Skeletal muscle satellite cell (primary cell): ENCODE measurements at regions not wholly inside any gene's neighbourhood (a gene's known extent, or its start where the extent isn't known, plus 50 kb on each side); places are given as distances from the start of the nearest gene placed in this dataset.

Experiments used
- H3K27me3 ChIP-seq: 2 replicates; pipeline ENCODE4 v1.7.0; 2013; ENCODE audit warnings: low read length; ENCODE audit not compliant: control insufficient read depth, insufficient read depth
- H3K36me3 ChIP-seq: 2 replicates; pipeline ENCODE4 v1.7.0; 2013; ENCODE audit warnings: mild to moderate bottlenecking, control low read depth, low read length; ENCODE audit not compliant: insufficient read depth
- H3K4me1 ChIP-seq: 2 replicates; pipeline ENCODE4 v1.7.0; 2013; ENCODE audit warnings: low read length; ENCODE audit not compliant: control insufficient read depth, insufficient read depth
- H3K4me2 ChIP-seq: 2 replicates; pipeline ENCODE4 v1.7.0; 2013; ENCODE audit warnings: mild to moderate bottlenecking, low read length
- H3K4me3 ChIP-seq: 2 replicates; pipeline ENCODE4 v1.7.0; 2013; ENCODE audit warnings: low read length
- H3K9ac ChIP-seq: 2 replicates; pipeline ENCODE4 v1.7.0; 2013; ENCODE audit warnings: mild to moderate bottlenecking, low read depth, low read length, moderate library complexity
- H3K9me3 ChIP-seq: replicated peaks from 2 replicates; pipeline ENCODE4 v1.7.0; 2013; ENCODE audit warnings: mild to moderate bottlenecking, control low read depth, low read length

- H3K36me3 ChIP-seq, result no peaks in the 10 kb centered on the region
- H3K9ac ChIP-seq, result no peak overlapping the region
- peaks cover 22% of the 10 kb centered on the region for H3K27me3 ChIP-seq
- no peaks in the 10 kb centered on the region for H3K9me3 ChIP-seq
- H3K4me1 ChIP-seq, result no peaks in the 10 kb centered on the region
- no peak overlapping the region for H3K4me2 ChIP-seq
- no peak overlapping the region for H3K4me3 ChIP-seq
These were observed 102.8 kb upstream of the SLC14A2 start for GRCh38 chr18:45512363-45512953.

- no peak overlapping the region for H3K9ac ChIP-seq
- H3K4me3 ChIP-seq, result no peak overlapping the region
- no peaks in the 10 kb centered on the region for H3K9me3 ChIP-seq
- no peaks in the 10 kb centered on the region for H3K4me1 ChIP-seq
- no peaks in the 10 kb centered on the region for H3K36me3 ChIP-seq
- H3K4me2 ChIP-seq, result no peak overlapping the region
- peaks cover 9% of the 10 kb centered on the region for H3K27me3 ChIP-seq
These were observed 98.0 kb upstream of the SLC14A2 start for GRCh38 chr18:45517181-45517741.

GRCh38 chr18:45518311-45519155, 96.7 kb upstream of the SLC14A2 start:
- no peaks in the 10 kb centered on the region for H3K4me1 ChIP-seq
- no peak overlapping the region for H3K9ac ChIP-seq
- H3K27me3 ChIP-seq, result peaks cover 9% of the 10 kb centered on the region
- no peaks in the 10 kb centered on the region for H3K36me3 ChIP-seq
- no peak overlapping the region for H3K4me2 ChIP-seq
- no peaks in the 10 kb centered on the region for H3K9me3 ChIP-seq
- H3K4me3 ChIP-seq, result no peak overlapping the region

GRCh38 chr18:45519411-45520280, 95.6 kb upstream of the SLC14A2 start:
- H3K4me2 ChIP-seq, result no peak overlapping the region
- no peaks in the 10 kb centered on the region for H3K4me1 ChIP-seq
- H3K27me3 ChIP-seq, result peaks cover 20% of the 10 kb centered on the region
- no peak overlapping the region for H3K4me3 ChIP-seq
- H3K9ac ChIP-seq, result no peak overlapping the region
- no peaks in the 10 kb centered on the region for H3K36me3 ChIP-seq
- no peaks in the 10 kb centered on the region for H3K9me3 ChIP-seq

GRCh38 chr18:45521136-45521535, 94.1 kb upstream of the SLC14A2 start:
- Histone ChIP-seq H3K27me3 (peaks cover 17% of the 10 kb centered on the region), H3K9ac (no peak overlapping the region), H3K4me2 (no peak overlapping the region), H3K9me3 (no peaks in the 10 kb centered on the region), H3K36me3 (no peaks in the 10 kb centered on the region), H3K4me1 (no peaks in the 10 kb centered on the region), H3K4me3 (no peak overlapping the region)

- H3K4me3 ChIP-seq, result no peak overlapping the region
- H3K9ac ChIP-seq, result no peak overlapping the region
- peaks cover 17% of the 10 kb centered on the region for H3K27me3 ChIP-seq
- no peak overlapping the region for H3K4me2 ChIP-seq
- H3K36me3 ChIP-seq, result no peaks in the 10 kb centered on the region
- H3K4me1 ChIP-seq, result no peaks in the 10 kb centered on the region
- no peaks in the 10 kb centered on the region for H3K9me3 ChIP-seq
These were observed 93.5 kb upstream of the SLC14A2 start for GRCh38 chr18:45521777-45522176.

GRCh38 chr18:45522371-45522770, 92.9 kb upstream of the SLC14A2 start:
- H3K9ac ChIP-seq, result no peak overlapping the region
- H3K9me3 ChIP-seq, result no peaks in the 10 kb centered on the region
- H3K4me1 ChIP-seq, result no peaks in the 10 kb centered on the region
- no peak overlapping the region for H3K4me2 ChIP-seq
- H3K27me3 ChIP-seq, result peaks cover 12% of the 10 kb centered on the region
- H3K4me3 ChIP-seq, result no peak overlapping the region
- no peaks in the 10 kb centered on the region for H3K36me3 ChIP-seq

- Histone ChIP-seq H3K27me3 (peaks cover 16% of the 10 kb centered on the region), H3K4me3 (no peak overlapping the region), H3K9ac (no peak overlapping the region), H3K36me3 (no peaks in the 10 kb centered on the region), H3K4me2 (no peak overlapping the region), H3K9me3 (no peaks in the 10 kb centered on the region), H3K4me1 (no peaks in the 10 kb centered on the region)
These were observed 90.0 kb upstream of the SLC14A2 start for GRCh38 chr18:45525301-45525700.

GRCh38 chr18:45526114-45526841, 89.0 kb upstream of the SLC14A2 start:
- H3K9me3 ChIP-seq, result no peaks in the 10 kb centered on the region
- H3K9ac ChIP-seq, result no peak overlapping the region

GRCh38 chr18:45527891-45528290, 87.4 kb upstream of the SLC14A2 start:
- Histone ChIP-seq H3K9ac (no peak overlapping the region), H3K36me3 (no peaks in the 10 kb centered on the region), H3K4me3 (no peak overlapping the region), H3K9me3 (no peaks in the 10 kb centered on the region), H3K27me3 (peaks cover 16% of the 10 kb centered on the region), H3K4me2 (no peak overlapping the region), H3K4me1 (no peaks in the 10 kb centered on the region)

More at GRCh38 chr18:45526114-45526841, 89.0 kb upstream of the SLC14A2 start:
- peaks cover 16% of the 10 kb centered on the region for H3K27me3 ChIP-seq
- H3K4me1 ChIP-seq, result no peaks in the 10 kb centered on the region
- H3K4me2 ChIP-seq, result no peak overlapping the region
- no peak overlapping the region for H3K4me3 ChIP-seq
- no peaks in the 10 kb centered on the region for H3K36me3 ChIP-seq
